Esophagus (tissue), 2 donors: ENCODE measurements at regions not wholly inside any gene's neighbourhood (a gene's known extent, or its start where the extent isn't known, plus 50 kb on each side); places are given as distances from the start of the nearest gene placed in this dataset.

Experiments used
- H3K27ac ChIP-seq, 2 donors: one replicate each; pipeline ENCODE4 v1.5.1; 2013; ENCODE audit warnings: low read depth in 2 of 2, mild to moderate bottlenecking in 2 of 2, inconsistent platforms in 1 of 2, low read length in 1 of 2, moderate library complexity in 1 of 2
- H3K27me3 ChIP-seq, 2 donors: one replicate each; pipeline ENCODE4 v1.6.1; 2013; ENCODE audit warnings: low read length in 2 of 2, control low read depth in 1 of 2, mild to moderate bottlenecking in 1 of 2; ENCODE audit not compliant: insufficient read depth in 2 of 2, control insufficient read depth in 1 of 2
- H3K36me3 ChIP-seq, 2 donors: one replicate each; pipeline ENCODE4 v1.6.1; 2013; ENCODE audit warnings: low read length in 1 of 2; ENCODE audit not compliant: control insufficient read depth in 2 of 2, insufficient read depth in 2 of 2
- H3K4me1 ChIP-seq, 2 donors: one replicate each; pipeline ENCODE4 v1.6.1; 2013; ENCODE audit warnings: low read length in 1 of 2; ENCODE audit not compliant: control insufficient read depth in 2 of 2, insufficient read depth in 2 of 2
- H3K4me3 ChIP-seq, 2 donors: one replicate each; pipeline ENCODE4 v1.5.1; 2013; ENCODE audit warnings: low read length in 2 of 2, mild to moderate bottlenecking in 2 of 2, low read depth in 1 of 2, moderate library complexity in 1 of 2
- H3K9me3 ChIP-seq, 2 donors: one replicate each; pipeline ENCODE4 v1.6.1; 2013; ENCODE audit warnings: mild to moderate bottlenecking in 2 of 2, low read depth in 1 of 2, low read length in 1 of 2, moderate library complexity in 1 of 2; ENCODE audit not compliant: control insufficient read depth in 2 of 2, insufficient read depth in 1 of 2
- WGBS, 2 donors: extraction: QIAGEN DNeasy Blood & Tissue Kit; methylation state at CpG; one replicate each; pipeline ENCODE4 v1.1.7; 2013; 5-methylcytosine and 5-hydroxymethylcytosine counted together
- donor health status: healthy with polysubstance abuse.
- donor health status: Bipolar disorder and iron deficiency.

DNA sequence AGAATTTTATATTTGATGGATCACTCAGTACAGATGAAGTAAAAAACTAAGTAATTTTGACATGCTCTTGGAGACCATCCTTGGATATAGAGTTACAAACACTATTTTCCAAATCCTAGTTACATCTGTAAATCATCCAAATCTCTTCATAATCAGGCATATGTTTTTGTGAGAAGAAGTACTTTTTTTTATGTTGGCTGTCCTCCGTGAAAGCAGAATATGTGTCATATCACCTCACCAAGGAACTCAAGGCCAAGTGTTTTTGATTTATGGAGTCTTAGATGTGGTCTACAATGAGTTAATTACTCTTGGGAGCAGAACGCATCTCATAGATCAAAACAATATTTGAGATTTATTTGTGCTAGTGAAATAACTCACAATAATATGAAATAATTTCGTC lies 416.5 kb upstream of the TGFBR2 start:
- Histone ChIP-seq H3K4me1 (no peaks in the 10 kb centered on the region), H3K27ac (no peak overlapping the region), H3K9me3 (no peaks in the 10 kb centered on the region), H3K27me3 (peaks cover 0 to 3% of the 10 kb centered on the region in 2 donors), H3K36me3 (no peaks in the 10 kb centered on the region), H3K4me3 (no peak overlapping the region)
- WGBS, 2 donors: 61% methylated on average over 3 of the region's 3 CpGs

GRCh38 chr3:30193625-30194044 lies 412.8 kb upstream of the TGFBR2 start:
- Histone ChIP-seq H3K4me3 (no peak overlapping the region), H3K4me1 (no peaks in the 10 kb centered on the region), H3K27ac (no peak overlapping the region), H3K9me3 (no peaks in the 10 kb centered on the region), H3K36me3 (no peaks in the 10 kb centered on the region), H3K27me3 (no peaks in the 10 kb centered on the region)
- WGBS, 2 donors: 23 to 31% methylated on average over 2 of the region's 2 CpGs

DNA sequence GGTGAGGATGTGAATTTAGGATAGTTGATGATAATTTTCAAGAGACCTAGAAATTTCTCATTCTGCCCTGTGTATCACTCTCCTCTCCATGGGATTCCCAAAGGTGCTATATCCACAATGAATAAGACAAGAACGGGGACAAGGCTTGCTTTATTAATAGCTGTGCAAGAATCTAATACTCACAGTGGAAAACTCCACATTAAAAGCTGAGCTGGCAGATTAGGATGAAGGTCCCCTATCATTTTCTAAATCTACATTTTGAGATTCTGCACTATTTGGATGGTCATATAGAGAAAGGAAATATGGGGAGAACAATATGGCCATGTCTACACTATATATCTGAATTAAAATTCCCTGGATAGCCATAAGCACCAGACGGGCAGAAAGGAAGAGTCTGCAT lies 411.0 kb upstream of the TGFBR2 start:
- 61 to 89% methylated on average over 2 of the region's 2 CpGs for WGBS, 2 donors
- H3K27ac ChIP-seq: no peak overlapping the region
- H3K9me3 ChIP-seq: no peaks in the 10 kb centered on the region

GRCh38 chr3:30198162-30198561 lies 408.2 kb upstream of the TGFBR2 start:
- Histone ChIP-seq H3K4me3 (no peak overlapping the region), H3K4me1 (no peaks in the 10 kb centered on the region), H3K36me3 (no peaks in the 10 kb centered on the region), H3K9me3 (no peaks in the 10 kb centered on the region), H3K27me3 (no peaks in the 10 kb centered on the region), H3K27ac (no peak overlapping the region)

More for the DNA sequence above, 411.0 kb upstream of the TGFBR2 start:
- Histone ChIP-seq H3K36me3 (no peaks in the 10 kb centered on the region), H3K27me3 (no peaks in the 10 kb centered on the region), H3K4me3 (no peak overlapping the region), H3K4me1 (no peaks in the 10 kb centered on the region)

- Histone ChIP-seq H3K36me3 (no peaks in the 10 kb centered on the region), H3K27ac (no peak overlapping the region), H3K9me3 (no peaks in the 10 kb centered on the region), H3K4me3 (no peak overlapping the region), H3K4me1 (no peaks in the 10 kb centered on the region), H3K27me3 (no peaks in the 10 kb centered on the region)
- WGBS, 2 donors: 43% methylated on average over 6 of the region's 6 CpGs
These were observed 407.2 kb upstream of the TGFBR2 start for GRCh38 chr3:30199096-30199759.

- H3K4me1 ChIP-seq: no peaks in the 10 kb centered on the region
- WGBS, 2 donors: 89 to 91% methylated on average over 3 of the region's 3 CpGs
- H3K36me3 ChIP-seq: no peaks in the 10 kb centered on the region
- H3K27ac ChIP-seq: no peak overlapping the region
- no peaks in the 10 kb centered on the region for H3K9me3 ChIP-seq
- no peak overlapping the region for H3K4me3 ChIP-seq
- no peaks in the 10 kb centered on the region for H3K27me3 ChIP-seq
These were observed 406.5 kb upstream of the TGFBR2 start for GRCh38 chr3:30199855-30200254.

GRCh38 chr3:30201715-30202114 lies 404.7 kb upstream of the TGFBR2 start:
- H3K4me1 ChIP-seq: no peaks in the 10 kb centered on the region
- H3K36me3 ChIP-seq: no peaks in the 10 kb centered on the region
- H3K4me3 ChIP-seq: no peak overlapping the region
- H3K27ac ChIP-seq: no peak overlapping the region
- no peaks in the 10 kb centered on the region for H3K27me3 ChIP-seq
- no peaks in the 10 kb centered on the region for H3K9me3 ChIP-seq

DNA sequence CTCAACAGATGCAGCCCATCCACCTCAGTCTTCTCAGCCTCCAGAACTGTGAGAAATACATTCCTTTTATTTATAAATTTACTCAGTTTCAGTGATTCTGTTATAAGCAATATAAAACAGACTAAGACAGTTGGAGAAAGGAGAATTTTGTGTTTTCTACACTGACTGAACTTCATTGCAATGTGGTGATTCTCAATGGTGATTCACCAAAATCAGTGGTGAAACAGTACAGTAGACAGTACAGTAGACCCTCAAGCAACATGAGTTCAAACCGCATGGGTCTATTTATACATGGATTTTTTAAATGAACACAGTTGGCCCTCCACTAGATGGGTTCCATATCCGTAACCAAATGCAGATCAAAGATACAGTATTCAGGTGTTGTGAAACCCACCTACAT lies 403.1 kb upstream of the TGFBR2 start:
- Histone ChIP-seq H3K4me3 (no peak overlapping the region), H3K27ac (no peak overlapping the region), H3K9me3 (no peaks in the 10 kb centered on the region), H3K36me3 (no peaks in the 10 kb centered on the region), H3K27me3 (no peaks in the 10 kb centered on the region), H3K4me1 (no peaks in the 10 kb centered on the region)
- 94 to 98% methylated on average over 2 of the region's 2 CpGs for WGBS, 2 donors

DNA sequence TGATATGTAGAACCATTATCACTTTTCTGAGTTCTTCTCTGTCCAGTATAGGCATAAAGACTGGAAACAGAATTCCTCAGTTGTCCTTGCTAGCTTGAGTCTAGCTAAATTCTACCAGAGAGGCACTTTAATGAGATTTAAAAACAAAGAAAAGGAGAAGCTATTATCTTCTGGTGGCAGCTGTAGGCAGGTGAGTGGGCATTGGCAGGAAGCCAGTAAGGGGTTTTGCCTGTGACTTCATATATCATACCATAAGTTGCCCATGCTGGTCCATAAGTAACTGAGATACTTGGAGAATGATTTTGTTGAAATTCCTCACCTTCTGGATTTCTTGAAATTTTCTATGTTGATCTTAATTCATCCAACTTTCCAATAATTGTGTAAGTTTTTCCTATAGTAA lies 402.3 kb upstream of the TGFBR2 start:
- Histone ChIP-seq H3K27ac (no peak overlapping the region), H3K4me3 (no peak overlapping the region), H3K27me3 (no peaks in the 10 kb centered on the region), H3K36me3 (no peaks in the 10 kb centered on the region), H3K4me1 (no peaks in the 10 kb centered on the region), H3K9me3 (no peaks in the 10 kb centered on the region)

DNA sequence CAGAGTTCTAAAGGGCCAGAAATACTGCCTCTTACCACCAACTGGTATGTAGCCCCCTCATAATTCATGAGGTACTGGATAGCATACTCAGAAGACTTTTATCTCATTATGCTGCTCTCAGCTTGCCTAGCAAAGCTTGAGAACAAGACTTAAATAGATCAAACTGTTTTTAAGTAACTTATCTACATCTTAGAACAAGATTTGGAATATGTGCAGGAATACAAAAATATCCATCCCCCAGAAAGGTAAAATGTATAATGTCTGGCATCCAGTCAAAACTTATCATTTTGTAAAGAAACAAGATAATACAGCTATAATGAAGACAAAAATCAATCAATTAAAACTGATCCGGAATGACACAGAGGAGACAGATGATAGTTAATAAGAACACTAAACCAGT lies 400.4 kb upstream of the TGFBR2 start:
- no peak overlapping the region for H3K4me3 ChIP-seq
- H3K27ac ChIP-seq: no peak overlapping the region
- 91 to 94% methylated on average over 1 of the region's 1 CpG for WGBS, 2 donors
- H3K4me1 ChIP-seq: no peaks in the 10 kb centered on the region
- no peaks in the 10 kb centered on the region for H3K36me3 ChIP-seq
- H3K9me3 ChIP-seq: no peaks in the 10 kb centered on the region
- no peaks in the 10 kb centered on the region for H3K27me3 ChIP-seq
